NCI-H2081 treated with DMSO at 0.1 percent for 48 hours (cell line): ENCODE measurements at regions not wholly inside any gene's neighbourhood (a gene's known extent, or its start where the extent isn't known, plus 50 kb on each side); places are given as distances from the start of the nearest gene placed in this dataset.
A peak's percentile ranks its signal among the peaks of the same experiment; 100 is the strongest.

Experiments
- DNase-seq: peaks from one replicate; lab custom pipeline; 2025; lab: John Stamatoyannopoulos, UW

DNA sequence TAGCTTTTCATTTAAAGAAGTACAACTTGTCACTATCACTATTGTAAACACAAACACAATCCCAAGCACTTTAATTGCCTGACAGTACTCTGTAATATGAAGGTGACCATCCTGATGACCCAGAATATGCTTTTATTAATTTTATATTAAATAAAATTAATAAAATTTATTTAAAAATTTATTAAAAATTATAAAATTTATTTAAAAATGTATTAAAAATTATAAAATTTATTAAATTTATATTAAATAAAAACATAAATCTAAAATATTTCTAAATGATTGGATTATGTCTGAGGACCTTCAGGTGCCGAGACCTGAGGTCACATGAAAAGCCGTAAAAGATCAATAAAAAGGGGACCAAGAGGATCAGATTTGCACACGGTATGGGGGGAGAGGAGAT, 229.8 kb upstream of the KIRREL3 start:
- no peak for DNase-seq

DNA sequence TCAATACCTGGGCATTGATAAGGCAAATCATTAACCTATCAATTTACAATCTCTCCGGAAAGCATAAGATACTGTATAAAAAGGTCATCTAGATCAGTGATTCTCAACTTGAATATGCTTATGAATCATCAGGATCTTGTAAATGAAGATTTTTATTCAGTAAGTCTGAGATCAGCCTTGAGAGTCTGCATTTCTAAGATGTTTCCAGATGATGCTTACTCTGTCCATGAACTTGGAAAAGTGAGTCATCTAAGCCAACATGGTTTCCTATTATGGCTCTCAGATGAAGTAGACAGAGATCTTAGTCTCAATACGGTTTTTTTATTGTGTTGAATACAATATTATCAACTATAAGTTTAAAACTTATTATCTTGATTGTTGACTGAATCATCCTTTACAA, 226.4 kb upstream of the KIRREL3 start:
- DNase-seq: no peak

DNA sequence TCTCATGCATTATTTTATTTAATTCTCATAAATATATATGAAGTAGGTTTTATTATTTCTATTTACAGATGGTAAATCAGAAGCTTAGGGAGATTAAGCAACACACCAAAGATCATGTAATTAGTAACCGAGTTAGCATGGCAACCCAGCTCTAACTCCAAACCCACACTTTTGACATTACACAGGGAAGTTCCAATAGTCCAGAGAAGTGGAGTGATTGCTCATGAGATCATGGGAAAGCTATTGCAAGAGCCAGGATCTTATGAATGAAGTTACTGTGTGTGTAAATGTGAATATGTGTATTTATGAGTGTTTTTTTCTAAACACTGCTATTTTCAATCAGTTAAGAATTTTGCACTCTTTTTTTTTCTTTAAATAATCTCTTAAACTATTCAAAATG, 225.8 kb upstream of the KIRREL3 start:
- no peak for DNase-seq

DNA sequence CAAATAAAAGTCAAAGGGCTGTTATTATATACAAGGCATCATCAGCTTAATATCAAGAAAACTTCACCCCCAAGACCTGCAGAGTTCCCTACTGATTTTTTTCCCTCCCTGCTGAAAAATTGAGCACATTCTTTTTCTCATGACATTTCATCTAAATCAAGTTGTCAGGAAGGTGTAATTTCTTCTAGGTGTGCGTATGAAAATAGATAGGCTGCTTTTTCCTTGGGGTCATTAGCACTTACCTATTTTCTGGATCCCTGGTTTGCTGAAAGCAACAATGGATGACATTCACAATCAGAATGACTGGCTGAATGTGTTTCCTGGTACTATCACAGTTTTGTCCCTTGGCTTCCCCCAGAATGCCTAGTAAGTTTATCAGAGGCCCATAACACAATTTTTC, 225.0 kb upstream of the KIRREL3 start:
- no peak for DNase-seq

DNA sequence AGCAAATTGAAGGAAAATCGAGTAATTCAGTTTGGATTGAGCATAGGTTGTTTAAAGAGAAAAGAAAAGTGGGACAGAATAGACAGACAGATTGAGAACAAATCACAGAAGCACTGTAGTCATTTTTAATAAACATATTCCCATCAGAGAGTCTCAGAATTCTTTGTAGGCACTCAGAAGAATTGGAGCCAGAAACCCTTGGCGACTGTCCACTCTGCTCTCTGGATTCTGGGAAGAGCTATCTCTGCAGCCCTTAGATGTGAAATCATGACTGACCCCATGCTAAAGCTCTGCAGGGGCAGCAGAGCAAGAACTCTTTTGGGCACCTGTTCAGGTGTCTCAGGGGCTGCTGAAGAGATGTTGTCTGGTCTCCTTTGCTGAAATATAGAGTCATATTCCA, 223.7 kb upstream of the KIRREL3 start:
- DNase-seq: no peak

DNA sequence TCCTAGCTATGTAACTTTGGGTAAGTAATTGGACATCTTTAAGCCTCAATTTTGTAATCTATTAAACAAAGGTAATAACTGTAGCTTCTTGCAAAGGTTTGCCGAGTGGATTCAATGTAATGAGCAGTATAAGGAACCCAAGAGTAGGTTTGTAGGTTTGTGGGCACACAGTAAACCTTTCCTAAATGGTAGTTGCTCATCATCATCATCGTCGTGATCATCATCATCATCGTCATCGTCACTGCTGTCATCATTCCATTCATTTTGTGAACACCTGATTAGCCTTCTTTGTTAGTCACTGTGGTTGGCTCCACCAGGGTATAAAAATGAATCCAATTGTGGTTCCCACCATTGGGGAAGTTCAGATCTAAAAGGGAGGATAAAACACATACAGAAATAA, 223.1 kb upstream of the KIRREL3 start:
- DNase-seq: no peak

DNA sequence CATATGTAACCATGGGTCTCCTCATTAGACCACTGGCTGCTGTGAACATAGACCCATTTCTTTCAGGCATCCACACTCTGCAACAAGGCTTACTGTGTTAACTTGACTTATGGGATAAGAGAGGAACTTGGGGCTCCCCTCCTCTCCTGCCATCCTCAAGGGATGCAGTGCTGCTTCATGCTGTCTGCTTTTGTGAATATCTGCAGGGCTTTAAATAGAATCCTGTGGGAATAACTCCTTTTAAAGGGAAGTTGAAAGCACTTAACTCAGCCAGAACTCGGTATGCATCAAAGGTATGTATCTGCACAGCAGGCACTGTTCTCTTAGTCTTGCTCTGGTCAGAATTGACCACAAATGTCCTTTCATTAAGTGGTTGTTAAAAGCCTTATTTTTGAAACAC, 222.5 kb upstream of the KIRREL3 start:
- no peak for DNase-seq

DNA sequence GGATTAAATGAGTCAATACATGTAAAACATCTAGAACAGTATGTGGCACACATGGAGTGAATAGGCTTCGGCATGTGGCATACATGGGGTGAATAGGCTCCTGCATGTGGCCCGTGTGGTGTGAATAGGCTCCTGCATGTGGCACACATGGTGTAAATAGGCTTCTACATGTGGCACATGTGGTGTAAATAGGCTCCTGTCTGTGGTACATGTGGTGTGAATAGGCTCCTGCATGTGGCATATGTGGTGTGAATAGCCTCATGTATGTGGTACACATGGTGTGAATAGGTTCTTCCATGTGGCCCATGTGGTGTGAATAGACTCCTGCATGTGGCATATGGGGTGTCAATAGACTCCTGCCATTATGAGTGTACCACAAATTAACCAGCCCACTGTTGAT, 219.1 kb upstream of the KIRREL3 start:
- no peak for DNase-seq

DNA sequence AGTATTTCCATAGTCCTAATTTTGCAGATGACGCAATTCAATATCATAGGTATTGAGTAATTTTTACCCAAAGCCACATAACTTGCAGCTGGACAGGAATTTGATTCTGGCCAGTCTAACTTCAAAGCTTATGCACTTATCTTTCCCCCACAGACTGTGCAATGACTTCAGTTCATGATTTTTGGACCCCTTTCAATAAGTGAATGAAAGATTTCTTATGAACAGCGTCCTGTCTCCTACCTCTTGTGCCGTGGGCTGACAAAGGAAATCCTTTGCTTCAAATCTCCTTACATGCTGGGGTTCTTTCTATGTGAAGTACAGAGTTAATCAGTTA, 217.7 kb upstream of the KIRREL3 start:
- no peak for DNase-seq

DNA sequence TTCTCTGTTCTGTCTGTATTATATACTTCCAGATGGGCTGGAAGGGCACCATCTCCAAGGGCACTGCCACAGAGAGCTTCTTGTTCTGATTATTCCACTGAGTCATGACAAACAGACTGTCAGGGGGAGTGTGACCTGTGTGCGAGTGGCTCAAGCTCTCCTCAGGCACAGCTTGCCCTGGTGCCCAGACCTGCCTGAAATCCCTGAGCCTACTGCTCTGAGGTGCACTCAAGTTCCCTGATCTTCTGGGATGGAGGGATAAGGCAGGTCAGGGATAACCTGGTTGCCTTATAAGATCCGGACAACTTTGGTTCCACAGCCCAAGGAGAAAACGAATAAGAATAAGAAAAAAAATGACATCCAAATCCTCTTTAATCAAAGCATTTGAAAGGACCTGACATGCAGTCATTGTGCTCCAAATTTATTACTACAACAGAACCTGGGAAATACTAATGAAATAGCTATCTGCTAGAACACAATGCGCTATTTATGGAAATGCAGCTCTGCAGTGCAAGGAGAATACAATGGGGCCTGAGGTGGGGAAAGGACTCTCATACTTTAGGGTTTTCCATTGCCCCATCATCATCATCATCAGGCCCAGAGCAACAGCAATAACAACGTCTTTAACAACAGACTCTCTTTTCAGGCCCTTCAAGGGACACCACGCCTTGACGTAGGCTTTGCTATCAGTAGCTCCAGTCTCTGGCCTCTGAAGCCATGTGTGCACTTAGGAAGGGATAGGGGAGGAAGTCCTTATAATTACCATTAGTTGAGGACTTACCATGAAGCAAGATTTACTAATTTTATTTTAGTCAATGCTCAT, 217.1 kb upstream of the KIRREL3 start:
- DNase-seq: no peak

DNA sequence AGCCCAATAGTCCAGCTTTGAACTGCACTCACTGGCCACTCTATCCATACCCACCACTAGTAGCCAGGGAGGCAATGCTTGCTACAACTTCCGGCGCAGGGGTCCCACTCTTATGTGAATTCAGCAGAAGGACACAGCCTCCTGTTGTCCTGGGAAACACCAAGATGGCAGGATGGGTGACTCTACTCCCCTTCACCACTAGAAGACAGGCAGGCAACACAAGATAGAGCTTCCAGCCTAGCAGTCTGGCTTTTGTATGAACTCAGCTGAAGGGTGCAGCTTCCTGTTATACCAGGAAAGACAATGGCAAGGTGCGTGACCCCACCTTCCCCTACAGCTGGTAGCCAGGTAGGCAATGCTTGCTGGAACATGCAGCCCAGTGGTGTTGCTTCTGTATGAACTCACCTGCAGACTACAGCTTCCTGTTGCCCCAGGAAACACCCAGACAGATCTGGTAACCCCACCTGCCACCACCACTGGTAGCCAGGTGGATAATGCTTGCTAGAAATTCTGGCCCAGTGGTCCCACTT, 205.2 kb upstream of the KIRREL3 start:
- DNase-seq: no peak

DNA sequence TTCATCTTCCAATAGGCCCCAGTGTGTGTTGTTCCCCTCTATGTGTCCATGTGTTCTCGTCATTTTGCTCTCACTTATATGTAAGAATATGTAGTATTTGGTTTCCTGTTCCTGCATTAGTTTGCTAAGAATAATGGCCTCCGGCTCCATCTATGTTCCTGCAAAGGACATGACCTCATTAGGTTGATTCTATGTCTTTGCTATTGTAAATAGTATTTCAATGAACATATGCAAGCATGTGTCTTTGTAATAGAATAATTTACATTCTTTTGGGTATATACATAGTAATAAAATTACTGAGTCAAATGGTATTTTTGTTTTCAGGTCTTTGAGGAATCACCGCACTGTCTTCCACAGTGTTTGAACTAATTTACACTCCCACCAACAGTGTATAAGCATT, 202.9 kb upstream of the KIRREL3 start:
- DNase-seq: no peak

DNA sequence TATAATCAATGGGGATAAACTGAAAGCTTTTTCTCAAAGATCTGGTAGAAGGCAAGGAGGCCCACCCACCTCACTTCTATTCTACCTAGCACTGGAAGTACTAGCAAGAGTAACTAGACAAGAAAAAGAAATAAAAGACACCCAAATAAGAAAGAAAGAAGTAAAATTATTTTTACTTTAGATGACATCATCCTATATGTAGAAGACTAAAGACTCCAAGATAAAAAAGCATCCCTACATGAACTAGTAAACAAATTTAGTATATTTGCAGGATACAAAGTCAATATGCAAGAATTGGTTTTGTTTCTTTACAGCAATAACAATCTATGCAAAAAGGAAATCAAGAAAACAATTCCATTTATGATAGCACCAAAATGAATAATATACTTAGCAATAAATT, 201.5 kb upstream of the KIRREL3 start:
- no peak for DNase-seq

DNA sequence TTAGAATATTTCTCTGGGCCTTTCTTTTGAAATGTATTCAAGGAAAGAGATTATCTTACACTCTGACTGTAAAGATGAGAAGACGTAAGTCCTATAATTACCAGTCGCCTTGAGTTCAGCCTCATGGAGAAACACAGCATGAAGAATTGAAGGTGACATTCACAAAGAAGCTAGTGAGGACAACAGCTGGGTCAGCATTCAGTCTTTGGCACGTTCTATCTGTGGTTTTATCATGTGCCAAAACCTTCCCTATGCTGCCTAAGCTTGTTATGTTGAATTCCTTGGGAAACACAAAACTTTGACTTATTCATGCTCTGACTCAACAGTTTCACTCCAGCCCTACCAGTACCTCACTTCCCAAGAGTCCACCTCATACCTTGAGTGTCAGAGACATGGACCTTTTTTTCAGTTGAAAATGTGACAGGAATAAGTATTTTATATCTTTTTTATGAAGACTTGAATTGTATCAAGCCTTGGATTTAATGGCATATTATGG, 198.8 kb upstream of the KIRREL3 start:
- DNase-seq: no peak

DNA sequence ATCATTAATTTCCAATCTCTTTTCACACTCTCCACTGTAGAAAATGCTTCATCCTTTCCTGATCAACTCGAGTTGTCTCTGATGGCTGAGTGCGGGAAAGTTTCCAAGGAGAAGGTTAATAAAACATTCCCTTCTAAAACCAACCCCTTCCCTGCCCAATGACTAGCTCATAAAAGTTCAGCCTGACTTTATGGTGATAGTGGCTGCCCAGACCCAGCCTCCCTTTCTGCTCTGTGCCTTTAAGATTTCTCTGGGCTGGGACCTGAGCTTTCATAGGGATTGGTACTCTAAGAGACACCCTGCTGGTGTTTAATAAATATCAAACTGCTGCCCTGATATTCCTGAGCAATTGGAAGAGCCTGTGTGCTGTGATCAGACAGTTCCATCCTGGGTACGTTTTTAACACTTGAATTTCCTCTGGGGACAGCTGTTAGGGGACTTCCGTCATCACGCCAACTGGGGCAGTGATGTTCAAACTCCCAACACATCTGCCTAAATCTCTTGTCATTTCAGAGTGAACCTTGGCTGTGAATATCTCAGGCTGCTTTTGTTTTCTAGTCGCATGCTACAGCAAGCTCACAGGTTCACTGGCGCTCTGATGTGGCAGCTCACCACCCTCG, 195.0 kb upstream of the KIRREL3 start:
- no peak for DNase-seq

DNA sequence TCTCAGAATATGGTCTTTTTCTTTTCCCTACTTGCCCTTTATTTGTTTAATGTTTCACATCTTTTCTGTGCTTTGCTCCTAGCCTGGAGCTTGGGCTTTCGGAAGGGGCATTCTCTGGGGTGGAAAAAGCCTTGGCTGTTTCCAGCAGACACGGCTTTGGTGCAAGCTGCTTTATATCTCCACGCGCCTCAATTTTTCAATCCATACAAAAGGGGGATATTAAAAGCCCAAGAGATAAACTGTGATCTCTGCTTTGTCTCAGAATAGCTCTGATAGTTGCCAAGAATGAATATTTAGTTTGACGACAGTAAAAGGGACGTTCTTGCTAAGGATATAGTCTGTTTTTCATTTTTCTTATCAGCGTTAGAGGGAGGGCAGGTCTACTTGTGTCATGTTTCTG, 194.0 kb upstream of the KIRREL3 start:
- DNase-seq: no peak

DNA sequence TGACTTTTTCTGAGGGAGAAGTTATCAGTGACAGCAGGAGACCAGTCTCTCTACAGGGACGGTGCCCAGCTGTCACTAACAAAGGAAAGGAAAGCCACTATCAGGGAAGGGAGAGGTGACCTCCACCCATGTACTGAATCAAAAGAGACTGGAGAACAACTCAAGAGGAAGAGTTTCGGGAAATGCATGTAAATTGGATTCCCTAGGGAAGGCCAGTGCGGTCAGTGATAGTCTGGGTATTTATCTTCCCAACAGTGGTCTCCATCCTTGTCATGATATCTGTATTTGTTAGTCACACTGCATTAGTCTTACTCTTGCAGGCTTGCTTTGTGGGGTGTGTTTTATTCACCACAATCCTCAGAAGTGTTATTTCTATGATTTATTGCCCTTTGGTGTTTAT, 193.4 kb upstream of the KIRREL3 start:
- no peak for DNase-seq

DNA sequence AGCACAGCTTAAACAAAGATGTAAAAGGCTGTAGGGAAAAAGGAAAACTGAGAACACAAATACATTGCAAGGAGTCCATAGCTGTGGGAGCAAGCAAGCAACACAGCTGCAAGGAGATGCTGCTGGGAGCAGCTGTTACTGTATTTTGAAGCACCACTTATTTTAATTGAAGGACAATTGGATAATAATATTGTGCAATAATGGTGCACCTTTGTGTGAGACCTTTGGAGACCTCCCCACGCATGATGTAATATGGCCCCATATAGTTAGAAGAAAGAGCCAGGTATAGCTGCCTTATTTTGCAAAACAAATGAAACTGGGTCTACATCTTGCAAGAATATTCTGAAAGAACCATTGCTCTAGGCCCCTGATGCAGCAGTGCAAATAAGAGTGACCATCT, 191.1 kb upstream of the KIRREL3 start:
- no peak for DNase-seq

DNA sequence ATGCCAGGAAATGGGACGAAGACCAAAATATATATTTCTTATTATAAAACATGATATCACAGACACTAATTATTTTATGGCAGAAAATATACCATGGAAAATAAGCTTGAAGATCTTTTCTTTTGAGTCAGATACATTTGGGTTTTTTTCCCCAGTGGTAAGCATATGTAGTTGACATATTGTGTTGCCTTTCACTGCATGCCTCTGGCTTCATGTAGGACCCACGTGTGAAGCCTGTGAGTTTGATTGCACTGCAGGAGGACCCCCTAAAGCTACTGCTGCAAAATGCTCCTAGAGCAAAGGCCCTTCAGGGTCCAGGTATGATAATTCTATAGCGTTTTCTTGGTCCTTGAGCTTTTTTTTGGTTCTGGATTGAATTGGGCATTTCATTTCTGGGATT, 190.7 kb upstream of the KIRREL3 start:
- no peak for DNase-seq

DNA sequence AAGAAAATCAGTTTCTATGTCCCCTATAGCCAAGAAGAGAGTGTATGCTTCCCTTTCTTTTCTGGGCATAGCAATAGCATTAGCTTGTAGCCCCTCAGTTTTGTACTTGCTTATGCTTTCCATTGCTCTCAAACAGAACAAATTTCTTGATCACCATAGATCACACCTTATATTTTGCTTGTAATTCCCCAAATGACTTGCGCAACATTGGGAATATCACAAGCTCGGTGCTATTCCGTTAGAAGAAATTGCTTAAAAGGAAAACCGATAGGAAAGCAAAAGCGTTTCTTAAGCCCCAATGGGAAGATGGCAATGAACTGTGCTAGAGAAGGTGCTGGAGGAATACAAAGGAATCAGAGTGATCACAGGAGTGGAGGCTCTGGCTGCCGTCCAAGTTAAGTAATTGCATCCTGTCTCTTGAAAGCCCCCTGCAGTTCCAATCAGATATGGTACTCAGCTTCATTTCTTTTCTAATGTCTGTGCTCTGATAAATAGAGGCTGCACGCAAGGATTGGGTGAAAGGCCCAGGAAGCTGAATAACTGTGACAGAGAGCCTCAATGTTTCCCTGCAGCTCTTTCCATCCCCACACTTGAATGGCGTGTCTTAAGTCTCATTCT, 182.1 kb upstream of the KIRREL3 start:
- DNase-seq: peak; percentile 52

DNA sequence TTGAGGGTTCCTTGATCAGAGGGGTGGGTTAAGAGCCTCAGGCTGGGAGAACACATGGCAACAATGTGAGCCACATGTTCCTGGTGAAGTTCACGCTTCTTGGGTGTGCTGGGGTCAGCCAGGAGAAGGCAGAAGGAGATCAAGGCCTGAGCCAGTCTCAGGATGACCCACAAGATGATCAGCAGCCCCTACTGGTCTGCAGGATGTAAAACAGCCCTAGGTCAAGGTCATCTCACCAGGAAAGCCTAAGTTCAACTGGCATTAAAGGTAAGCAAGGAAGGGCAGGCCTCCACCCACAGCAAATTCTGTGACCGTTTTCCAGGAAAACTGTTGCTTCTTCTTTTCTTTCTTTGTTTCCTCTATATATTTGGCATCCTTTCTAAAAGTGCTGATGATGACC, 156.7 kb upstream of the KIRREL3 start:
- DNase-seq: no peak

DNA sequence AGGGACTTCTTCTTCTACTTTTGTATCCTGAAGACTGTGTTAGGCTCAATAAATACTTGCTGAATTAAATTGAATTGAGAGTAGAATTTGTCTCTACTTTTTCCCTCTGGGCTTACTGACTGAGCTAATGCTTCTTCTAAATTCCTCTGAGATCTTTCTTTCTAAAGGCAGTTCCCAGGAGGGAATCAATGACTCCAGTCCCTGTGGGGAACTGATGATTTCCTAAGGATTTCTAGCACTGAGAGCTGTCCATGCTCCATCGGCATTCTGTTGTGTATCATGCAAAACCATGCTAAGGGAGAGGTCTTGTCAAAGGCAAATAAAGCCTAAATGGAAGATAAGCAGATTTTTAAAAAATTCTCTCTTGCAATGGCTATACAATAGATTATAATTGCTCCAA, 148.8 kb upstream of the KIRREL3 start:
- no peak for DNase-seq

DNA sequence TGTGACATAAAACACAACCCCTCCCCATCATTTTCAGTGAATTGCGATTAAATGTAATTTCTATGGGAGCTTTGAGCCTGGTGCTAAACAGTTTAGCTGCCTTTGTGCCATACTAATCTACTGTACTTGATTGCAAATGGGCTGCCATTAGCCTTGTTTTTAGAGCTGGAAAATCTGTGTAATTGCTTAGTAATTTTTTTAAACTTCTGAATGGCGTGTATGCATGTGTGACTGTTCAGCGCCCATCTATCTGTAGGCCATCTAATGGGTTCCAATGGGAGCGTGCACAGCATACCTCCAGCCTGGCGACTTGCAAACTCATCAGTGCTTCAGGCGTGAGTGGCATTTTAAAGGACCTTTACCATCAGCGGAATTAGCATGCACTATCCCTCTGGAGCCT, 142.7 kb upstream of the KIRREL3 start:
- DNase-seq: no peak
